Stimulated activated CD8-positive, alpha-beta memory T cell treated with anti-CD3 and anti-CD28 coated beads, Interleukin-4, amount 100 ng/mL, for 24 hours (primary cell): ENCODE measurements at regions not wholly inside any gene's neighbourhood (a gene's known extent, or its start where the extent isn't known, plus 50 kb on each side); places are given as distances from the start of the nearest gene placed in this dataset.

Experiments
- DNase-seq: peaks from one replicate; pipeline ENCODE4 v3.0.0-alpha.2; 2020; ENCODE audit warnings: low read depth

DNA sequence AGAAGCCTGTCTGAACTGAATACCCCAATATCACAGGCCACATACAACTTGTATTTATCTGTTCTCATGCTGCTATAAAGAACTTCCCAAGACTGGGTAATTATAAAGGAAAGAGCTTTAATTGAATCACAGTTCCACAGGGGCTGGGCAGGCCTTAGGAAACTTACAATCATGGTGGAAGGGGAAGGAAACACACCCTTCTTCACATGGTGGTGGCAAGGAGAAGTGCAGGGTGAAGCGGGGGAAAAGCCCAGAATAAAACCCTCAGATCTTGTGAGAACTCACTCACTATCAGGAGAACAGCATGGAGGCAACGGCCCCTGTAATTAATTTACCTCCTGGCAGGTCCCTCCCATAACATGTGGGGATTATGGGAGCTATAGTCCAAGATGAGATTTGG is 50.3 kb upstream of the FNDC1 start:
- no peak for DNase-seq

DNA sequence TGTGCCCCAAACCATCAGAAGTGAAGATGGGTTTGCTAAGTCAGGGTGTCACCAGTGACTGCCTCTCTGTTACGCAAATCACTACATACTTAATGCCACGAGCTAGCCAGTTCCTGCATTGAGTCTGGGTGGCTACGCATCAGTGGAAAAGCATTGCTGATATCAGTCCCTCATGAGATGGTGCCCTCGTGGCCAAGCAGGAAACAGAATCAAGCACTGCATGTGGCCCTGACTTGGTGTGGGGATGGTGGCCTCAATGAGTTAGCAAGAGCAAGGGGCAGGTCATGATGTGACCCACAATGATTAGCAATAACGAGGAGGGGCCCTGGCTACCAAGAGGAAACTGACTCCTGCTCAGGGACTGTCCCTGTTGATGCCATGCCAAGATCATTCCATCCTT is 51.6 kb upstream of the FNDC1 start:
- no peak for DNase-seq

- no peak for DNase-seq
Observed at GRCh38 chr6:159117046-159117445, 52.2 kb upstream of the FNDC1 start.

DNA sequence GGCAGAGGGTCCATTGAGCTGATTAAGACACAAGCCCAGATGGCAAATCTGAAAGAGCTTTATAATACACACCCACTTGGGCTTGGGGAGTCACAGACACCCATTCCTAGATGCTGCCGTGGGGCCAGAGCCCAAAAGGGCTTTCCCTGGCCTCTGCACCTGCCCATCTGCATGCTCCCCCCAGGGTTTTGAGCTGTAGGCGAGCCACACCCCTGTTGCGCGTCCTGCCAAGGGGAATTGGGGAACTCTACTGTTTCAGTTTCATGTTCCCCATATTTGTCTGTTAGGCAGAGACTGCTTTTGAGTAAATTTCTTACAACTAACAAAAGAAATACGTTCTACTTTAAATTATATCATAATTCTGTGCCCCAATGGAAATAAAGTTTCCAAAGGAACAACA is 52.9 kb upstream of the FNDC1 start:
- no peak for DNase-seq

DNA sequence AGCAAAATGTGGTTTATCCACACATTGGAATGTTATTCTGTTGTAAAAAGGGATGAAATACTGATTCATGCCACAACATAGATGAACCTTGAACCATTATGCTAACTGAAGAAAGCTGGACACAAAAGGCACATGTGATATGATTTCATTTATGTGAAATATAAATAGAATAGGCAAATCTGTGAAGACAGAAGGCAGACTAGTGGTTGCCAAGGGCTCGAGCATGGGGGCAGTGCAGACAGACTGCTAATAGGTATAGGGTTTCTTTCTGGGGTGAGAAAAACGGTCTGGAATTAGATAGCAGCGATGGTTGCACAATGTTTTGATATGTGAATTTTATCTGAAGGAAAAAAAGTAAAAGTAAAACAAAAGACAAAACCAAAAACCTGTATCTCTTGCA is 54.6 kb upstream of the FNDC1 start:
- DNase-seq, result no peak

DNA sequence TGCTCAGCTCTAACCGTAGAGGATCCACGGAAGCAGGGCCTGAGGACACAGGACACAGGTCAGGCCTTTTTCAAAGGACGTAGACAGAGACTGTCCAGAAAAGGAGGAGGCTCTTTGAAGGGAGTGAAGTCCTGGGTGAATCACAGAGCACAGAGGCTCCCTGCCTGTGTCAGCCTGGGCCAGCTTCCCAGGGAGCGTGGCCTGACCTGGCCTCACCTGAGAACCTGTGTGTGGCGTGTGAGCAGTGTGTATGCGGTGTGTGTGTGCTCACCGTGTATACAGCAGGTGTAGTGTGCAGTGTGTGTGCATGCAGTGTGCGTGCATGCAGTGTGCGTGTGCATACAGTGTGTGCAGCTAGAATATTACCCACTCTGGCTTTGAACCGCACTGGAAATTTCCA is 56.0 kb upstream of the FNDC1 start:
- DNase-seq, result no peak

DNA sequence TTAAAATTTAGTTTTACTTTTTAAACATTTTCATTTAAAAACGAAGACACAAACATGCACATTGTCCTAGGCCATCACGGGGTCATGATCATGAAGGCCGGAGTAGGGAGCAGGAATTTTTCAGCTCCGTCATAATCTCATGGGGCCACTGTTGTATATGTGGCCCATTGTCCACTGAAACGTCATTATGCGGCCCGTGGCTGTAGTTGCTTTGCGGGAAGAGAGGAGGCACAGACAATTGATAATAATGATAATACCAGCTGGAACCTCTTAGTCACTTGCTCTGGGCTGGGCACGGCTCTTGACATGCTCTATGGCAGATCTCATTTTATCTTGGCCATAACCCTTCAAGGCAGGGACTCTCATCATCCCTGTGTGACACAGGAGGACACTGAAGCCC is 56.5 kb upstream of the FNDC1 start:
- DNase-seq, result no peak

DNA sequence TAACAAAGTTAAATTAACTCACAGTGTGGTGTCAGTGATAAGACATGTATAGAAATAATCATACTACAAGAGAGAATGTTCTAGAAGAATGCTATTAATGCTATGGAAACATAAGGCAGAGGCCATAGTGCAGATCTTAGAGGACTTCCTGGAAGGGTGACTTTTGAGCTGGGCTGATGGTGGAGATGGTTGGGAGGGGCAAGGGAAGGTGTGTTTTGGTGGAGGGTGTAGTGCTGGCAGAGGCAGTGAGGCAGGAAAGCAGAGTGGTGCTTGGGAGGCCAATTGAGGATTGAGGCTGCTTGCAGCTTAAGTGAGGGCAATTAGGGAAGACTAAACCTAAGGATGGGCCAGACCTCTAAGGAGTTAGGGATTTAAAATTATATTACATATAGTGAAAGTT is 58.5 kb upstream of the FNDC1 start:
- DNase-seq, result no peak

- DNase-seq, result no peak
Observed at GRCh38 chr6:159110013-159110412, 59.2 kb upstream of the FNDC1 start.

GRCh38 chr6:159109391-159109790 is 59.8 kb upstream of the FNDC1 start:
- no peak for DNase-seq

GRCh38 chr6:159108426-159108985 is 60.7 kb upstream of the FNDC1 start:
- no peak for DNase-seq

- peak; percentile 45 for DNase-seq
Observed at GRCh38 chr6:159107451-159108260, 61.5 kb upstream of the FNDC1 start.

GRCh38 chr6:159106627-159107241 is 61.9 kb upstream of the TAGAP start:
- DNase-seq, result peak; percentile 78

DNA sequence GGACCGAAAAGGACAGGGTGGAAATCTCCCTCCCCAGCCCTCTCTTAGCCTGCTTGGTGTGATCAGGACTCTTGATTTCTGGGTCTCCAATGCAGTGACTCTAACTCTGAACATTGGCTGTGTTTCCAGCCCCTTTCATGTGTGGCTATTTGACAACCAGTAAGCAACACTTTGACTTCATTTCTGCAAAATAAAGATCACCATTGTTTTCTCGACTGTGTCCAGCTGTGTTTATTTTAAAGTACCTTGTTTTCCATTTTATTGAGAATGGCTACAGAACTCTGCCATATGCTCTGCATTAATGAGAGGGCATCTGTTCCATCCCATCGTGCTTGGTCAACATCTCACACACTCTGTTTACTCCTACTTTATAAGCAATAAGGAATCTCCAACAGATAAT is 60.9 kb upstream of the TAGAP start:
- DNase-seq, result no peak

DNA sequence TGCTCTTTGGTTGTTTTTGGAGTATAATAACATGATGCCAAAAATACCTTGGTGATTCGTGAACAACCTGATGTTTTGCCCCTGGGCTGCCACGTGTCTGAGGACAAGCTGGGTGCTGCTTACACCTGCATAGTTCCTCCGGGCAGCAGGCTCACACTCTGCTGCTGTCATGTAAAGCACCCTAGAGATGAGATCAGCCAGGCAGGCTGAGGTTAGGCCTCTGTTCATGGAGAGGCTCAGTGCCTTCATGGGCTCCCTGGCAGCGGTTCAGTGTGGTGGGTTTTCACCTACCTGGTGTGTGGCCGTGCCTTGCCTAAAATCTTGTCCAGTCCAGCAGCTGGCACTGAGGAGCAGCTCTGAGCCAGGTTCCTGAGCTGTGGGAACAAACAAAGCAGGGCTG is 60.1 kb upstream of the TAGAP start:
- DNase-seq, result no peak

DNA sequence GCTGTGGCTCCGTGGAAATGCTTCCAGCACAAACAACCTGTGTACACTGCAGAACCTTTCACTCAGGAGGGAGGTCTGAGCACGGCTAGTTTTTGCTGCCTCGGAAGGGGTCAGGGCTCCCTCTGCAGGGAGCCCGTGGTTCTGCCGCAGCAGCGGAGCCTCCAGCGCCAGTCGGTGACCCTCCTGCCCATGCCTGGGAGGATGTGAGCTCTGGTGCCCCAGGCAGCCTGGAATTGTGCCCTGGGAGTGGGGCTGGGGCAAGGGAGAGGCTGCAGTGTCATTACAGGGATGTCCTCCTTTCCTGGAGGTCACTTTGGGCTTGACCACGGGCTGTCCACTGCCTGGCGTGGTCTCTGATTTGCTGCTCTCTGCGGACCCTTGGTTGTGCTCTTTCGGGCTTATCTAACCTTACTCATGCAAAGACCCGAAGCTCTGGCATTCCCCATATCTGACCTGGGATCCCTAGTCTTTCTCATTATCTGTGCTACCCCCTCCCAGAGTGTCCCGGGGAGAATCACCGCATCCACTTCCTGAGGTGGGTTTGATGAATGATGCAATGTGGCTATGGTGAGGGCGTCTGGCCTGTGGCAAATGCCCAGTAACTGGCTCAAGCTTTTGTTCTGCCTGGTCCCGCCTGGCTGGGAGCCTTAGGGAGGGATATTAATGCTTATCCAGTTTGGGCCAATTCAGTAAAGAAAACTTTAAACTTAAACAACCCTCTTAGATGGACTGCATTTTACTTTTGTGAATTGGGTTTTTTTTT is 59.6 kb upstream of the TAGAP start:
- peak; percentile 65 for DNase-seq

DNA sequence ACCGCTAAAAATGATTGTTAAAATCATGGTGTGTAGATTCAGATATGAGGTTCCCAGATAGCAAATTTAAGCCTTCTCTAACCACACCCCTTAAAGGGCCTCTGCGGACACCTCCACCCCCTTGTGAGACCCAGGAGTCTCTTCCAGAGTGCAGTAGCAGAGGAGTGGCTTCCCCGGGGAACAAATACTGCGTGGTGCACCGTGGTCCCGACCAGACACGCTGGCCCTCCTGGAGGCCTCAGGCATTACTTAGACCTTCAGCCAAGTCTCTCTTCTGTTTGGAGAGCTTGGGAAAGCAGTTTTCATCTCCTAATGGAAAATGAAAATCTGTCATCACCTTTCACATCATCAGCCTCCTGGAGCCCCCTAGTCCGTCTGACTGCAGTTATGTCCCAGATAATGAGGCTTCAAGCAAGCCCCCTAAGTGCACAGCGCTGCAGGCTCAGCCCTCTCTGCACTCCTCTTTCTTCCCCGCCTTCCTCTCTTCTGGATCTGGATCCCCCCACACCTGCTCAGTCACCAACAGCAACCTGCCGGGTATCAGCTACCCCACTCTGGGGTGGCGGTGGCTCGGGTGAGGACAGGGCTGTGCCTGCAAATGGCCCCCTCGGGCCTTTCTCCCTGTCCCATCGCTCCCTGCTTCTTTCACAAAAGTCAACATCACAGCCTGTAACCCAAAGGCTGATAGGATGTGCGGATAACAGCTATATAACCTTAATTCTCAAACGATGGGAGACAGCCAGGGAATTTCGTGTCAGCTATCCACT is 58.8 kb upstream of the TAGAP start:
- DNase-seq, result no peak

DNA sequence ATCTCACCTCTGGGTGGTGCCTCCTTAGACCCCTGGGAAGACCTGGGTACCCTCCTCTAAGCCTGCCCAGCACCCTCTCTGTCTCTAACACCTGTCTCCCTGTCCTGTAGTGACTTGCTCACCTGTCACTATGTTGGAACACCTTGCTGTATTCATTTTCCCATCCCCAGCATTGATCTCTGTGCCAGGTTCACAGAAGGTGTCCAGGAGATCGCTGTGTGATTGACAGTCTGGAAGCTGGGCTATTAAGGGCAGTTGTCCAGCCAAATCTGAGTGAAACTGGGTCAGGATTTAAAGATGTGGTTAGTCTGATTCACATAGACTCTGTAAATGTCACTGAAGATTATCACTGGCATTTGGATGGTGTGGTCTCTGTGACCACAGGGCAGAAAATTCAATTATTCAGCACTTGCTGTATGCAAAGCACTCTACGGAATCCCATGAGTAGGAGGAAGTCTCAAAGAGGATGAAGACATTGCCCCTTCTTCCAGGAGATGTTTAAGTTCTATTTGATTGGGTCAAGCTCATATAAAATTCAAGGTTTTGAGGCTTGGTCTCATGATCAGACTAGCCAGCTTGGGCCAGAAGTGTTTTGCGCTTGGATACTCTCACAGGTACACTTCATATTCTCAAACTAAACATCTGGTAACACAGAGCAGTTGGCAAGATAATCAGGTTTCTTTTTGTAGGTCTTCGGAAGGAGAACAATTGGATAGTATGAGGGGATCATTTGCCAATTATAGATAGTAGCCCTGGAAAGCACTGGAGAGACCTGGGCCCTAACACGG is 57.8 kb upstream of the TAGAP start:
- no peak for DNase-seq

DNA sequence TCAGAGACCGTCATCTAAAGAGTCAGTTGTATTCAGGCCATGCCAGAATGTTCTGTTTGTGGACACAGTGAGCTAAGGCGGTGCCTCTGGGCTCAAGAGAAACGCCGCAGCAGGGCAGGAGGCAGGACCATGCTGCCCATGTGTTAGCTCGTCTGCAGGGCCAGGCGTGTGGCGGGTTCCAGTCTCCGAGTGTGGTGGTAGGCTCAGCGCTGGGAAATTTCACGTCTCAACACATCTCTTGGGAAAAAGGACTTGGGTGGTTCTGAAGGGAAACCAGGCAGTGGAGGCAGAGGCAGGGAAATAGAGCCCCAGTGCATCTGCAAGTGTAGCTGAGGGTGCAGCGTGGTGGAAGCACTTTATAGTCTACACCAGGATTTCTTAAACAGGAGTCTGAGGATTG is 56.9 kb upstream of the TAGAP start:
- DNase-seq, result no peak

DNA sequence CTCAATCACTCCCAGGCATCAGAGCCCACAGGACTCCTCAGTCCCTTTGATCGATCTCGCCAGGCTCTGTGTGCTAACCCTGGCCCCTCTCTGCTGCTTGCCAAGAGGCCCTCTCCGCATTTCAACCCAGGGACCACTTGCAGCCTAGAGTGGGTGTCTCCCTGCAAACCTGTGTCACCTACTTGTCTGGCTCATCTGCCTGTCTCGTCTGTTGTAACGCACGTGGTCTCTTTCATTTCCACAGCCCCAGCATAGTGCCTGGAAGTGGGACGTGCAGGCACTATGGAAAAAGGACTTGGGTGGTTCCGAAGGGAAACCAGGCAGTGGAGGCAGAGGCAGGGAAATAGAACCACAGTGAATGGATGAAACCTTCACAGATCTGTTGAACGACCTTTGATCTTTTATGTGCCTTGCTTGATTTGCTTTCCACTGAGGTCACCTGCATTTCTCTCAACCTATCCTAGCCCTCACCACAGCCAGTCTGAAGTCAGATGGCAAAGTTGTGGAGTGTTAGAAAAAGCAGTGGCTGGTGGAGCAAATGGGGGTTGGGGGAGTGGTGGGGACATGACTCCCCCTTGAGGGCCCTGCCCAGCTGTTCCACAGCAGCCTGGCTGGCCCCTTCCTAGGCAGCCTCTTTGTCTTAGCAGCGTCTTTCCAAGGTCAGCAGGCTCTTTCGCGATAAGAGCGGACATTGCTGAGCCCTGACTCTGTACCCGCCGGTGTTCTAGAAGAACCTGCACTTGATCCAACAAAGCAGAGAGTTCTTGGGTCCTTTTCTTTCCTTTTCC is 55.8 kb upstream of the TAGAP start:
- DNase-seq, result no peak
